H9 (cell line): ENCODE measurements at regions not wholly inside any gene's neighbourhood (a gene's known extent, or its start where the extent isn't known, plus 50 kb on each side); places are given as distances from the start of the nearest gene placed in this dataset.

ENCODE experiments used
- DNase-seq: peaks from one replicate; pipeline ENCODE4 v3.0.0-alpha.2; 2017
- H2AFZ ChIP-seq: one replicate; pipeline ENCODE4 v1.6.1; 2013; ENCODE audit warnings: mild to moderate bottlenecking, low read length, control low read depth, moderate library complexity
- H2AK5ac ChIP-seq: 2 replicates; pipeline ENCODE4 v1.6.1; 2013; ENCODE audit warnings: low read length, control low read depth, mixed read lengths; ENCODE audit not compliant: insufficient read length
- H2BK120ac ChIP-seq: one replicate; pipeline ENCODE4 v1.6.1; 2013; ENCODE audit warnings: low read depth, mild to moderate bottlenecking, low read length, control low read depth, inconsistent platforms; ENCODE audit not compliant: poor library complexity, severe bottlenecking
- H2BK12ac ChIP-seq: 2 replicates; pipeline ENCODE4 v1.6.1; 2013; ENCODE audit warnings: low read length, control low read depth, mixed read lengths, low read depth; ENCODE audit not compliant: insufficient read length
- H2BK15ac ChIP-seq: 2 replicates; pipeline ENCODE4 v1.6.1; 2013; ENCODE audit warnings: low read depth, low read length, control low read depth
- H2BK20ac ChIP-seq: one replicate; pipeline ENCODE4 v1.6.1; 2013; ENCODE audit warnings: low read depth, mild to moderate bottlenecking, low read length, control low read depth, inconsistent platforms; ENCODE audit not compliant: poor library complexity, severe bottlenecking
- H2BK5ac ChIP-seq: 2 replicates; pipeline ENCODE4 v1.6.1; 2013; ENCODE audit warnings: low read length, control low read depth, mixed read lengths; ENCODE audit not compliant: insufficient read length
- H3K14ac ChIP-seq: 2 replicates; pipeline ENCODE4 v1.6.1; 2013; ENCODE audit warnings: low read length, control low read depth; ENCODE audit not compliant: insufficient read depth
- H3K18ac ChIP-seq: 2 replicates; pipeline ENCODE4 v1.6.1; 2013; ENCODE audit warnings: low read depth, mild to moderate bottlenecking, mixed read lengths, low read length, control low read depth; ENCODE audit not compliant: insufficient read length
- H3K23ac ChIP-seq: 2 replicates; pipeline ENCODE4 v1.6.1; 2013; ENCODE audit warnings: low read length, control low read depth, mixed read lengths, low read depth; ENCODE audit not compliant: insufficient read length
- H3K23me2 ChIP-seq: 2 replicates; pipeline ENCODE4 v1.6.1; 2013; ENCODE audit warnings: low read depth, mild to moderate bottlenecking, mixed read lengths, low read length, control low read depth; ENCODE audit not compliant: insufficient read length, poor library complexity, severe bottlenecking
- H3K27ac ChIP-seq: 2 replicates; pipeline ENCODE4 v1.5.1; 2013; ENCODE audit warnings: low read length, control low read depth, mixed read lengths, low read depth; ENCODE audit not compliant: insufficient read length
- H3K27me3 ChIP-seq: 2 replicates; pipeline ENCODE4 v1.6.1; 2013; ENCODE audit warnings: low read length, control low read depth, inconsistent platforms; ENCODE audit not compliant: insufficient read depth
- H3K4ac ChIP-seq: 2 replicates; pipeline ENCODE4 v1.6.1; 2013; ENCODE audit warnings: low read depth, mild to moderate bottlenecking, control low read depth, inconsistent platforms, low read length, moderate library complexity
- H3K4me1 ChIP-seq: 2 replicates; pipeline ENCODE4 v1.6.1; 2013; ENCODE audit warnings: low read length, control low read depth, inconsistent platforms; ENCODE audit not compliant: insufficient read depth
- H3K4me2 ChIP-seq: 2 replicates; pipeline ENCODE4 v1.6.1; 2013; ENCODE audit warnings: low read length, control low read depth, mixed read lengths; ENCODE audit not compliant: insufficient read length, insufficient read depth
- H3K56ac ChIP-seq: 2 replicates; pipeline ENCODE4 v1.6.1; 2013; ENCODE audit warnings: low read depth, mild to moderate bottlenecking, mixed read lengths, low read length, control low read depth; ENCODE audit not compliant: insufficient read length
- H3K79me1 ChIP-seq: 2 replicates; pipeline ENCODE4 v1.6.1; 2013; ENCODE audit warnings: low read depth, mild to moderate bottlenecking, moderate library complexity, low read length, control low read depth, inconsistent platforms; ENCODE audit not compliant: insufficient read depth, poor library complexity, severe bottlenecking
- H3K79me2 ChIP-seq: 2 replicates; pipeline ENCODE4 v1.6.1; 2013; ENCODE audit warnings: low read length, control low read depth, inconsistent platforms; ENCODE audit not compliant: insufficient read depth
- H3K9ac ChIP-seq: 2 replicates; pipeline ENCODE4 v1.6.1; 2013; ENCODE audit warnings: low read length, control low read depth, mixed read lengths; ENCODE audit not compliant: insufficient read length; ENCODE audit errors: extremely low read depth
- H3K9me3 ChIP-seq: one replicate; pipeline ENCODE4 v1.6.1; 2013; ENCODE audit warnings: low read depth, low read length, inconsistent platforms; ENCODE audit not compliant: control insufficient read depth
- H3T11ph ChIP-seq: one replicate; pipeline ENCODE4 v1.6.1; 2013; ENCODE audit warnings: mild to moderate bottlenecking, low read length, control low read depth, inconsistent platforms
- H4K20me1 ChIP-seq: one replicate; pipeline ENCODE4 v1.6.1; 2013; ENCODE audit not compliant: control insufficient read depth, insufficient read length, insufficient read depth
- H4K5ac ChIP-seq: 2 replicates; pipeline ENCODE4 v1.6.1; 2013; ENCODE audit warnings: low read depth, mild to moderate bottlenecking, mixed read lengths, low read length, control low read depth; ENCODE audit not compliant: insufficient read length
- H4K8ac ChIP-seq: replicated peaks from 2 replicates; pipeline ENCODE4 v1.6.1; 2013; ENCODE audit warnings: low read length, control low read depth, mixed read lengths, low read depth; ENCODE audit not compliant: insufficient read length
- H4K91ac ChIP-seq: 2 replicates; pipeline ENCODE4 v1.6.1; 2013; ENCODE audit warnings: low read depth, mild to moderate bottlenecking, moderate library complexity, mixed read lengths, low read length, control low read depth; ENCODE audit not compliant: insufficient read length
- H3K27ac Mint-ChIP-seq, 3 experiments: 2 replicates in 2 of 3; 3 replicates in 1 of 3; pipeline ENCODE4 v1.8.0; 2020 to 2021; ENCODE audit warnings: mixed read lengths in 3 of 3, mild to moderate bottlenecking in 1 of 3, moderate library complexity in 1 of 3
- H3K27me3 Mint-ChIP-seq: 2 replicates; pipeline ENCODE4 v1.8.0; 2021; ENCODE audit warnings: low read depth, mild to moderate bottlenecking, moderate library complexity, mixed read lengths
- H3K36me3 Mint-ChIP-seq, 3 experiments: 2 replicates in 2 of 3; 3 replicates in 1 of 3; pipeline ENCODE4 v1.8.0; 2020 to 2021; ENCODE audit warnings: low read depth in 3 of 3, mixed read lengths in 3 of 3; ENCODE audit not compliant: insufficient read depth in 1 of 3
- H3K4me1 Mint-ChIP-seq, 2 experiments: 2 replicates each; pipeline ENCODE4 v1.8.0; 2020; ENCODE audit warnings: mixed read lengths in 2 of 2
- H3K4me3 Mint-ChIP-seq, 2 experiments: 2 replicates in 1 of 2; 3 replicates in 1 of 2; pipeline ENCODE4 v1.8.0; 2020 to 2021; ENCODE audit warnings: mild to moderate bottlenecking in 2 of 2, mixed read lengths in 2 of 2, moderate library complexity in 1 of 2
- H3K9me3 Mint-ChIP-seq, 2 experiments: 2 replicates in 1 of 2; 3 replicates in 1 of 2; pipeline ENCODE4 v1.8.0; 2020; ENCODE audit warnings: mild to moderate bottlenecking in 2 of 2, mixed read lengths in 2 of 2, moderate library complexity in 1 of 2
- CTCF ChIP-seq: fragments of 200-600 bp; sonication (generic); conservative IDR thresholded peaks from 3 replicates; pipeline ENCODE4 v1.8.0; 2021; ENCODE audit warnings: antibody characterized with exemption, mild to moderate bottlenecking
- WGBS: extraction: QIAGEN DNeasy Blood & Tissue Kit; methylation state at CpG from one replicate; pipeline ENCODE4 v1.1.7; 2013; ENCODE audit warnings: missing lambda C conversion rate, low lambda C conversion rate, mixed read lengths; ENCODE audit not compliant: insufficient read length; ENCODE audit errors: extremely low coverage; 5-methylcytosine and 5-hydroxymethylcytosine counted together

- Histone ChIP-seq H2AFZ (no peak overlapping the region), H2BK15ac (no peak overlapping the region), H2BK120ac (no peak overlapping the region), H3K4me2 (no peak overlapping the region), H3K27ac (no peak overlapping the region), H3K79me2 (no peaks in the 10 kb centered on the region), H3K4me1 (no peaks in the 10 kb centered on the region), H3K23me2 (no peaks in the 10 kb centered on the region), H2BK12ac (no peak overlapping the region), H4K20me1 (no peaks in the 10 kb centered on the region), H3K9me3 (no peaks in the 10 kb centered on the region), H2BK20ac (no peak overlapping the region), H4K8ac (no peak overlapping the region), H3K79me1 (no peaks in the 10 kb centered on the region), H3K4ac (no peak overlapping the region), H3K18ac (no peak overlapping the region), H2AK5ac (no peak overlapping the region), H2BK5ac (no peak overlapping the region), H4K5ac (no peak overlapping the region), H3T11ph (no peak overlapping the region), H3K23ac (no peak overlapping the region), H3K14ac (no peak overlapping the region), H3K27me3 (no peaks in the 10 kb centered on the region), H4K91ac (no peak overlapping the region), H3K56ac (no peak overlapping the region), H3K9ac (no peak overlapping the region)
- no peak for TF ChIP-seq CTCF
- no CpG with 5 or more reads among the region's 2 CpGs for WGBS
- DNase-seq: no peak
- no peak overlapping the region for H3K4me3 Mint-ChIP-seq
- peaks cover 0 to 3% (median 0%) of the 10 kb centered on the region in 3 experiments; a peak in 2 of 7 replicates for H3K36me3 Mint-ChIP-seq
- H3K9me3 Mint-ChIP-seq: peaks cover 0 to 2% of the 10 kb centered on the region in 2 experiments; a peak in 2 of 5 replicates
- H3K4me1 Mint-ChIP-seq: peaks cover 0 to 3% of the 10 kb centered on the region in 2 experiments; a peak in 2 of 4 replicates
- H3K27me3 Mint-ChIP-seq: peaks cover 1% of the 10 kb centered on the region; the same call in 1 of the 2 replicates
- H3K27ac Mint-ChIP-seq: no peak overlapping the region
Measured at GRCh38 chr3:861721-862120, 231.1 kb upstream of the CNTN6 start.
